H9 (cell line): ENCODE measurements at regions not wholly inside any gene's neighbourhood (a gene's known extent, or its start where the extent isn't known, plus 50 kb on each side); places are given as distances from the start of the nearest gene placed in this dataset.

Experiments
- DNase-seq: peaks from one replicate; pipeline ENCODE4 v3.0.0-alpha.2; 2017
- H2AFZ ChIP-seq: one replicate; pipeline ENCODE4 v1.6.1; 2013; ENCODE audit warnings: mild to moderate bottlenecking, low read length, control low read depth, moderate library complexity
- H2AK5ac ChIP-seq: 2 replicates; pipeline ENCODE4 v1.6.1; 2013; ENCODE audit warnings: low read length, control low read depth, mixed read lengths; ENCODE audit not compliant: insufficient read length
- H2BK120ac ChIP-seq: one replicate; pipeline ENCODE4 v1.6.1; 2013; ENCODE audit warnings: low read depth, mild to moderate bottlenecking, low read length, control low read depth, inconsistent platforms; ENCODE audit not compliant: poor library complexity, severe bottlenecking
- H2BK12ac ChIP-seq: 2 replicates; pipeline ENCODE4 v1.6.1; 2013; ENCODE audit warnings: low read length, control low read depth, mixed read lengths, low read depth; ENCODE audit not compliant: insufficient read length
- H2BK15ac ChIP-seq: 2 replicates; pipeline ENCODE4 v1.6.1; 2013; ENCODE audit warnings: low read depth, low read length, control low read depth
- H2BK20ac ChIP-seq: one replicate; pipeline ENCODE4 v1.6.1; 2013; ENCODE audit warnings: low read depth, mild to moderate bottlenecking, low read length, control low read depth, inconsistent platforms; ENCODE audit not compliant: poor library complexity, severe bottlenecking
- H2BK5ac ChIP-seq: 2 replicates; pipeline ENCODE4 v1.6.1; 2013; ENCODE audit warnings: low read length, control low read depth, mixed read lengths; ENCODE audit not compliant: insufficient read length
- H3K14ac ChIP-seq: 2 replicates; pipeline ENCODE4 v1.6.1; 2013; ENCODE audit warnings: low read length, control low read depth; ENCODE audit not compliant: insufficient read depth
- H3K18ac ChIP-seq: 2 replicates; pipeline ENCODE4 v1.6.1; 2013; ENCODE audit warnings: low read depth, mild to moderate bottlenecking, mixed read lengths, low read length, control low read depth; ENCODE audit not compliant: insufficient read length
- H3K23ac ChIP-seq: 2 replicates; pipeline ENCODE4 v1.6.1; 2013; ENCODE audit warnings: low read length, control low read depth, mixed read lengths, low read depth; ENCODE audit not compliant: insufficient read length
- H3K23me2 ChIP-seq: 2 replicates; pipeline ENCODE4 v1.6.1; 2013; ENCODE audit warnings: low read depth, mild to moderate bottlenecking, mixed read lengths, low read length, control low read depth; ENCODE audit not compliant: insufficient read length, poor library complexity, severe bottlenecking
- H3K27ac ChIP-seq: 2 replicates; pipeline ENCODE4 v1.5.1; 2013; ENCODE audit warnings: low read length, control low read depth, mixed read lengths, low read depth; ENCODE audit not compliant: insufficient read length
- H3K27me3 ChIP-seq: 2 replicates; pipeline ENCODE4 v1.6.1; 2013; ENCODE audit warnings: low read length, control low read depth, inconsistent platforms; ENCODE audit not compliant: insufficient read depth
- H3K4ac ChIP-seq: 2 replicates; pipeline ENCODE4 v1.6.1; 2013; ENCODE audit warnings: low read depth, mild to moderate bottlenecking, control low read depth, inconsistent platforms, low read length, moderate library complexity
- H3K4me1 ChIP-seq: 2 replicates; pipeline ENCODE4 v1.6.1; 2013; ENCODE audit warnings: low read length, control low read depth, inconsistent platforms; ENCODE audit not compliant: insufficient read depth
- H3K4me2 ChIP-seq: 2 replicates; pipeline ENCODE4 v1.6.1; 2013; ENCODE audit warnings: low read length, control low read depth, mixed read lengths; ENCODE audit not compliant: insufficient read length, insufficient read depth
- H3K56ac ChIP-seq: 2 replicates; pipeline ENCODE4 v1.6.1; 2013; ENCODE audit warnings: low read depth, mild to moderate bottlenecking, mixed read lengths, low read length, control low read depth; ENCODE audit not compliant: insufficient read length
- H3K79me1 ChIP-seq: 2 replicates; pipeline ENCODE4 v1.6.1; 2013; ENCODE audit warnings: low read depth, mild to moderate bottlenecking, moderate library complexity, low read length, control low read depth, inconsistent platforms; ENCODE audit not compliant: insufficient read depth, poor library complexity, severe bottlenecking
- H3K79me2 ChIP-seq: 2 replicates; pipeline ENCODE4 v1.6.1; 2013; ENCODE audit warnings: low read length, control low read depth, inconsistent platforms; ENCODE audit not compliant: insufficient read depth
- H3K9ac ChIP-seq: 2 replicates; pipeline ENCODE4 v1.6.1; 2013; ENCODE audit warnings: low read length, control low read depth, mixed read lengths; ENCODE audit not compliant: insufficient read length; ENCODE audit errors: extremely low read depth
- H3K9me3 ChIP-seq: one replicate; pipeline ENCODE4 v1.6.1; 2013; ENCODE audit warnings: low read depth, low read length, inconsistent platforms; ENCODE audit not compliant: control insufficient read depth
- H3T11ph ChIP-seq: one replicate; pipeline ENCODE4 v1.6.1; 2013; ENCODE audit warnings: mild to moderate bottlenecking, low read length, control low read depth, inconsistent platforms
- H4K20me1 ChIP-seq: one replicate; pipeline ENCODE4 v1.6.1; 2013; ENCODE audit not compliant: control insufficient read depth, insufficient read length, insufficient read depth
- H4K5ac ChIP-seq: 2 replicates; pipeline ENCODE4 v1.6.1; 2013; ENCODE audit warnings: low read depth, mild to moderate bottlenecking, mixed read lengths, low read length, control low read depth; ENCODE audit not compliant: insufficient read length
- H4K8ac ChIP-seq: replicated peaks from 2 replicates; pipeline ENCODE4 v1.6.1; 2013; ENCODE audit warnings: low read length, control low read depth, mixed read lengths, low read depth; ENCODE audit not compliant: insufficient read length
- H4K91ac ChIP-seq: 2 replicates; pipeline ENCODE4 v1.6.1; 2013; ENCODE audit warnings: low read depth, mild to moderate bottlenecking, moderate library complexity, mixed read lengths, low read length, control low read depth; ENCODE audit not compliant: insufficient read length
- H3K27ac Mint-ChIP-seq, 3 experiments: 2 replicates in 2 of 3; 3 replicates in 1 of 3; pipeline ENCODE4 v1.8.0; 2020 to 2021; ENCODE audit warnings: mixed read lengths in 3 of 3, mild to moderate bottlenecking in 1 of 3, moderate library complexity in 1 of 3
- H3K27me3 Mint-ChIP-seq: 2 replicates; pipeline ENCODE4 v1.8.0; 2021; ENCODE audit warnings: low read depth, mild to moderate bottlenecking, moderate library complexity, mixed read lengths
- H3K36me3 Mint-ChIP-seq, 3 experiments: 2 replicates in 2 of 3; 3 replicates in 1 of 3; pipeline ENCODE4 v1.8.0; 2020 to 2021; ENCODE audit warnings: low read depth in 3 of 3, mixed read lengths in 3 of 3; ENCODE audit not compliant: insufficient read depth in 1 of 3
- H3K4me1 Mint-ChIP-seq, 2 experiments: 2 replicates each; pipeline ENCODE4 v1.8.0; 2020; ENCODE audit warnings: mixed read lengths in 2 of 2
- H3K4me3 Mint-ChIP-seq, 2 experiments: 2 replicates in 1 of 2; 3 replicates in 1 of 2; pipeline ENCODE4 v1.8.0; 2020 to 2021; ENCODE audit warnings: mild to moderate bottlenecking in 2 of 2, mixed read lengths in 2 of 2, moderate library complexity in 1 of 2
- H3K9me3 Mint-ChIP-seq, 2 experiments: 2 replicates in 1 of 2; 3 replicates in 1 of 2; pipeline ENCODE4 v1.8.0; 2020; ENCODE audit warnings: mild to moderate bottlenecking in 2 of 2, mixed read lengths in 2 of 2, moderate library complexity in 1 of 2
- WGBS: extraction: QIAGEN DNeasy Blood & Tissue Kit; methylation state at CpG from one replicate; pipeline ENCODE4 v1.1.7; 2013; ENCODE audit warnings: missing lambda C conversion rate, low lambda C conversion rate, mixed read lengths; ENCODE audit not compliant: insufficient read length; ENCODE audit errors: extremely low coverage; 5-methylcytosine and 5-hydroxymethylcytosine counted together
- TF ChIP-seq, protein P1 (sequence below): fragments of 200-600 bp; sonication (generic); conservative IDR thresholded peaks from 3 replicates; pipeline ENCODE4 v1.8.0; 2021; ENCODE audit warnings: antibody characterized with exemption, mild to moderate bottlenecking

DNA sequence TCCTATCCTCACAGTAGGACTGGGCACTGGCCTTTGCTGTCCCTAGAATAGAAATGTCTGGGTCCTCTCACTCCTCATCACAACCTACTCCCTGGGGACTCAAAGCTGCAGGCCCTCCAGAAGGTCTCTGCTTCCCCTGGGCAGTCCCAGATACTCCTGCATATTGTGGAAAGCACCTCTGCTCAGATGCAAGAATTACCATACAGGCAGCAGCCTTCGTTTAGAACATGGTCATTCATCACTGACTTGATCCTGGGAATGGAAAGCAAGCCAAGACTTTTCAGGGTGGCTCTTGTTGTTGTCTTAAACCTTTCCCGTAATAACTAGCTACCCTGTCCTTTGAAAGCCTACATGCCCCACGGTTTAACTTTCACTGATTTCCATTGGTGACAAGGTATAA, 53.1 kb upstream of the NPAS2 start:
- Histone ChIP-seq H3K4me1 (no peaks in the 10 kb centered on the region), H3K79me1 (no peaks in the 10 kb centered on the region), H2BK12ac (no peak overlapping the region), H2BK20ac (no peak overlapping the region), H3K27me3 (no peaks in the 10 kb centered on the region), H3K27ac (no peak overlapping the region), H2AFZ (no peak overlapping the region), H3T11ph (no peak overlapping the region), H3K79me2 (no peaks in the 10 kb centered on the region), H3K9ac (no peak overlapping the region), H2AK5ac (no peak overlapping the region), H4K5ac (no peak overlapping the region), H3K4ac (no peak overlapping the region), H3K23me2 (no peaks in the 10 kb centered on the region), H3K56ac (no peak overlapping the region), H2BK5ac (no peak overlapping the region), H3K14ac (no peak overlapping the region), H2BK120ac (no peak overlapping the region), H3K4me2 (no peak overlapping the region), H3K18ac (no peak overlapping the region), H4K20me1 (no peaks in the 10 kb centered on the region), H3K9me3 (no peaks in the 10 kb centered on the region), H3K23ac (no peak overlapping the region), H2BK15ac (no peak overlapping the region), H4K91ac (no peak overlapping the region), H4K8ac (no peak overlapping the region)
- no peak overlapping the region for H3K27ac Mint-ChIP-seq
- WGBS, result no CpG with 5 or more reads among the region's 3 CpGs
- no peak for DNase-seq
- TF ChIP-seq, protein P1, sequence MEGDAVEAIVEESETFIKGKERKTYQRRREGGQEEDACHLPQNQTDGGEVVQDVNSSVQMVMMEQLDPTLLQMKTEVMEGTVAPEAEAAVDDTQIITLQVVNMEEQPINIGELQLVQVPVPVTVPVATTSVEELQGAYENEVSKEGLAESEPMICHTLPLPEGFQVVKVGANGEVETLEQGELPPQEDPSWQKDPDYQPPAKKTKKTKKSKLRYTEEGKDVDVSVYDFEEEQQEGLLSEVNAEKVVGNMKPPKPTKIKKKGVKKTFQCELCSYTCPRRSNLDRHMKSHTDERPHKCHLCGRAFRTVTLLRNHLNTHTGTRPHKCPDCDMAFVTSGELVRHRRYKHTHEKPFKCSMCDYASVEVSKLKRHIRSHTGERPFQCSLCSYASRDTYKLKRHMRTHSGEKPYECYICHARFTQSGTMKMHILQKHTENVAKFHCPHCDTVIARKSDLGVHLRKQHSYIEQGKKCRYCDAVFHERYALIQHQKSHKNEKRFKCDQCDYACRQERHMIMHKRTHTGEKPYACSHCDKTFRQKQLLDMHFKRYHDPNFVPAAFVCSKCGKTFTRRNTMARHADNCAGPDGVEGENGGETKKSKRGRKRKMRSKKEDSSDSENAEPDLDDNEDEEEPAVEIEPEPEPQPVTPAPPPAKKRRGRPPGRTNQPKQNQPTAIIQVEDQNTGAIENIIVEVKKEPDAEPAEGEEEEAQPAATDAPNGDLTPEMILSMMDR, result no peak
- H3K27me3 Mint-ChIP-seq, result peaks cover 11% of the 10 kb centered on the region
- peaks cover 0 to 4% of the 10 kb centered on the region in 2 experiments; a peak in 3 of 5 replicates for H3K9me3 Mint-ChIP-seq
- peaks cover 0 to 7% of the 10 kb centered on the region in 2 experiments; a peak in 1 of 4 replicates for H3K4me1 Mint-ChIP-seq
- no peaks in the 10 kb centered on the region for H3K36me3 Mint-ChIP-seq
- H3K4me3 Mint-ChIP-seq, result no peak overlapping the region
